ENCODE measurements at regions not wholly inside any gene's neighbourhood (a gene's known extent, or its start where the extent isn't known, plus 50 kb on each side); places are given as distances from the start of the nearest gene placed in this dataset.

GRCh38 chr2:199624958-199625357 is 167.2 kb upstream of the SATB2 start:
- DNase-seq = no peak

GRCh38 chr2:199612509-199613130 is 154.9 kb upstream of the SATB2 start:
- no peak for DNase-seq

- no peak for DNase-seq
Observed at GRCh38 chr2:199607914-199608313, 150.2 kb upstream of the SATB2 start.

GRCh38 chr2:199606193-199606780 is 148.5 kb upstream of the SATB2 start:
- no peak for DNase-seq

- no peak for DNase-seq
Observed at GRCh38 chr2:199603721-199604291, 146.1 kb upstream of the SATB2 start.

- DNase-seq = no peak
Observed at GRCh38 chr2:199602896-199603717, 145.4 kb upstream of the SATB2 start.

GRCh38 chr2:199602271-199602895 is 144.6 kb upstream of the SATB2 start:
- no peak for DNase-seq

GRCh38 chr2:199596549-199596948 is 138.8 kb upstream of the SATB2 start:
- DNase-seq = no peak

GRCh38 chr2:199594443-199594842 is 136.7 kb upstream of the SATB2 start:
- DNase-seq = no peak

- DNase-seq = no peak
Observed at GRCh38 chr2:199591826-199592225, 134.1 kb upstream of the SATB2 start.

- no peak for DNase-seq
Observed at GRCh38 chr2:199590321-199591203, 132.8 kb upstream of the SATB2 start.

GRCh38 chr2:199589306-199589705 is 131.6 kb upstream of the SATB2 start:
- DNase-seq = no peak

- no peak for DNase-seq
Observed at GRCh38 chr2:199588054-199588453, 130.3 kb upstream of the SATB2 start.

- no peak for DNase-seq
Observed at GRCh38 chr2:199586646-199587045, 128.9 kb upstream of the SATB2 start.

- no peak for DNase-seq
Observed at GRCh38 chr2:199583676-199584075, 125.9 kb upstream of the SATB2 start.

GRCh38 chr2:199581935-199582360 is 124.2 kb upstream of the SATB2 start:
- DNase-seq = no peak

GRCh38 chr2:199581408-199581807 is 123.7 kb upstream of the SATB2 start:
- no peak for DNase-seq

GRCh38 chr2:199575416-199575815 is 117.7 kb upstream of the SATB2 start:
- DNase-seq = no peak

- DNase-seq = no peak
Observed at GRCh38 chr2:199572571-199572970, 114.8 kb upstream of the SATB2 start.

GRCh38 chr2:199570934-199571333 is 113.2 kb upstream of the SATB2 start:
- DNase-seq = no peak

GRCh38 chr2:199569336-199569735 is 111.6 kb upstream of the SATB2 start:
- no peak for DNase-seq

GRCh38 chr2:199558156-199558555 is 100.4 kb upstream of the SATB2 start:
- DNase-seq = no peak
